ENCODE measurements at regions not wholly inside any gene's neighbourhood (a gene's known extent, or its start where the extent isn't known, plus 50 kb on each side); places are given as distances from the start of the nearest gene placed in this dataset.
"Not testable (repeated sequence)": the region's sequence is repeated elsewhere in the genome, so short reads cannot be mapped to it uniquely, and the experiment has no call there.

DNA sequence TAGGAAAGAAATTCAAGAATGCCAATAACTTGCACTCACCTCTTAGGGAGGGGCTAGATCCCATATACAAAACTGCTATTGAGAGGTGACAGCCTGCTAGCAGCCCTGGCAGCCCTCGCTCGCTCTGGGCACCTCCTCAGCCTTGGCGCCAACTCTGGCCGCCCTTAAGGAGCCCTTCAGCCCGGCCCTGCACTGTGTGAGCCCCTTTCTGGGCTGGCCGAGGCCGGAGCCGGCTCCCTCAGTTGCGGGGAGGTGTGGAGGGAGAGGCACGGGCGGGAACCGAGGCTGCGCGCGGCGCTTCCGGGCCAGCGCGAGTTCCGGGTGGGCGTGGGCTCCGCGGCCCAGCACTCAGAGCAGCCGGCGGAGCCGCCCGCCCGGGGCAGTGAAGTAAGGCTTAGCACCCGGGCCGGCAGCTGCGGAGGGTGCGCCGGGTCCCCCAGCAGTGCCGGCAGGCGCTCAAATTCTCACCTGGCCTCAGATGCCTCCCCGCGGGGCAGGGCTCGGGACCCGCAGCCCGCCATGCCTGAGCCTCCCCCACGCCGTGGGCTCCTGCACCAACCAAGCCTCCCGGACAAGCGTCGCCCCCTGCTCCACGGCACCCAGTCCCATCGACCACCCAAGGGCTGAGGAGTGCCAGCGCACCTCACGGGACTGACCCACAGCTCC lies 329.9 kb downstream of the FAM181B start:
- WGBS, 2 donors: 95% methylated on average over 43 to 49 of the region's 49 CpGs
- ATAC-seq (ENCODE audit: insufficient read depth, low FRiP score) (no peak), DNase-seq (no peak)
- no peaks in the 10 kb centered on the region for H3K27me3 ChIP-seq (ENCODE audit: control insufficient read depth in 3 of 3, insufficient read depth in 3 of 3, low read length in 2 of 3)
- TF ChIP-seq, protein P1, sequence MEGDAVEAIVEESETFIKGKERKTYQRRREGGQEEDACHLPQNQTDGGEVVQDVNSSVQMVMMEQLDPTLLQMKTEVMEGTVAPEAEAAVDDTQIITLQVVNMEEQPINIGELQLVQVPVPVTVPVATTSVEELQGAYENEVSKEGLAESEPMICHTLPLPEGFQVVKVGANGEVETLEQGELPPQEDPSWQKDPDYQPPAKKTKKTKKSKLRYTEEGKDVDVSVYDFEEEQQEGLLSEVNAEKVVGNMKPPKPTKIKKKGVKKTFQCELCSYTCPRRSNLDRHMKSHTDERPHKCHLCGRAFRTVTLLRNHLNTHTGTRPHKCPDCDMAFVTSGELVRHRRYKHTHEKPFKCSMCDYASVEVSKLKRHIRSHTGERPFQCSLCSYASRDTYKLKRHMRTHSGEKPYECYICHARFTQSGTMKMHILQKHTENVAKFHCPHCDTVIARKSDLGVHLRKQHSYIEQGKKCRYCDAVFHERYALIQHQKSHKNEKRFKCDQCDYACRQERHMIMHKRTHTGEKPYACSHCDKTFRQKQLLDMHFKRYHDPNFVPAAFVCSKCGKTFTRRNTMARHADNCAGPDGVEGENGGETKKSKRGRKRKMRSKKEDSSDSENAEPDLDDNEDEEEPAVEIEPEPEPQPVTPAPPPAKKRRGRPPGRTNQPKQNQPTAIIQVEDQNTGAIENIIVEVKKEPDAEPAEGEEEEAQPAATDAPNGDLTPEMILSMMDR (IDR thresholded peaks at IDR 0.05; ENCODE audit: control extremely low read depth, extremely low read depth): no peak
- H3K27ac ChIP-seq (ENCODE audit: low read depth in 1 of 2, low read length in 1 of 2): no peak overlapping the region
- peaks cover 0 to 21% (median 0%) of the 10 kb centered on the region in 5 donors for H3K4me1 ChIP-seq (ENCODE audit: control insufficient read depth in 5 of 5, insufficient read depth in 5 of 5, low read length in 5 of 5)
- H3K9me3 ChIP-seq (ENCODE audit: control insufficient read depth in 4 of 4, insufficient read depth in 3 of 4, low read length in 3 of 4): no peaks in the 10 kb centered on the region
- H3K9ac ChIP-seq (ENCODE audit: insufficient read depth in 1 of 2, low read length in 2 of 2): no peak overlapping the region
- no peak overlapping the region for H3K4me3 ChIP-seq
- no peaks in the 10 kb centered on the region for H3K36me3 ChIP-seq (ENCODE audit: control insufficient read depth in 4 of 4, insufficient read depth in 4 of 4, low read length in 4 of 4)

DNA sequence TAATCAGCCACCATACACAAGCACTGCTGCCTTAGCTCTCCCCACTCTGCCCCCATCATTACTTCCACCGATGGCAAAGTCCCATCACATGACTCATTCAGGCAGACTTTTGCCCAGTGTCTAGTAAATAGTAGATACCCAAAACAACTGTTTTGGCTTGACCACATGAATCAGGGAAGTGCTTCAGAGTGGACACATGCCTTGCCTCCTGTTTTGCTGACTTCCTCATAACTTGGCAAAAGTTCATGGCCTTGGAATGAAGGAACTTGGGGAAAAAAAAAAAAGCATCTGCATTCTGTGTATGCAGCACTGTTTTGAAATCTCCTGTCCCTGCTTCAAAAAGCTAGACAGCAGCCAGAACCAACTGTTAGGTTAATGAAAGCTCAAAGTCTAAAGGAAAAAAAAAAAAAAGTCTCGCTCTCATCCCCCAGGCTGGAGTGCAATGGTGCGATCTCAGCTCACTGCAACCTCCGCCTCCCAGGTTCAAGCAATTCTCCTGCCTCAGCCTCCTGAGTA lies 335.3 kb downstream of the FAM181B start:
- Histone ChIP-seq H3K4me3 (no peak overlapping the region), H3K9me3 (ENCODE audit: control insufficient read depth in 4 of 4, insufficient read depth in 3 of 4, low read length in 3 of 4) (peaks cover 0 to 2% (median 0%) of the 10 kb centered on the region in 4 donors), H3K9ac (ENCODE audit: insufficient read depth in 1 of 2, low read length in 2 of 2) (no peak overlapping the region), H3K27me3 (ENCODE audit: control insufficient read depth in 3 of 3, insufficient read depth in 3 of 3, low read length in 2 of 3) (no peaks in the 10 kb centered on the region), H3K36me3 (ENCODE audit: control insufficient read depth in 4 of 4, insufficient read depth in 4 of 4, low read length in 4 of 4) (no peaks in the 10 kb centered on the region), H3K4me1 (ENCODE audit: control insufficient read depth in 5 of 5, insufficient read depth in 5 of 5, low read length in 5 of 5) (peaks cover 0 to 13% (median 0%) of the 10 kb centered on the region in 5 donors), H3K27ac (ENCODE audit: low read depth in 1 of 2, low read length in 1 of 2) (no peak overlapping the region)
- WGBS, 2 donors: 74 to 83% methylated on average over 4 of the region's 4 CpGs
- TF ChIP-seq, protein P1 (IDR thresholded peaks at IDR 0.05; ENCODE audit: control extremely low read depth, extremely low read depth): no peak
- DNase-seq (peak; percentile 25 to 81 (median 71)), ATAC-seq (ENCODE audit: insufficient read depth, low FRiP score) (peak; percentile 77)

DNA sequence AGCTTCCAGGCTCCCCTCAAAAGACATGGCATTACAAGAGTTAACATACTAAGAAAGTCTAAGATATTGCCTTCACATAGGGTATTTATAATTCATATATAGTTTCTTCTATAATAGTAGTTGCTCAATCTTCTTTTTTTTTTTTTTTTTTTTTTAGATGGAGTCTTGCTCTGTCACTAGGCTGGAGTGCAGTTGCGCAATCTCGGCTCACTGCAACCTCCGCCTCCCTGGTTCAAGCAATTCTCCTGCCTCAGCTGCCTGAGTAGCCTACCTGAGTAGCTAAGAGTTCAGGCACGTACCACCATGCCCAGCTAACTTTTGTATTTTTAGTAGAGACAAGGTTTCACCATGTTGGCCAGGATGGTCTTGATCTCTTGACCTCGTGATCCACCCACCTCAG lies 337.0 kb downstream of the FAM181B start:
- not testable (repeated sequence) for H3K36me3 ChIP-seq (ENCODE audit: control insufficient read depth in 4 of 4, insufficient read depth in 4 of 4, low read length in 4 of 4); H3K27ac ChIP-seq (ENCODE audit: low read depth in 1 of 2, low read length in 1 of 2); H3K9ac ChIP-seq (ENCODE audit: insufficient read depth in 1 of 2, low read length in 2 of 2); H3K9me3 ChIP-seq (ENCODE audit: control insufficient read depth in 4 of 4, insufficient read depth in 3 of 4, low read length in 3 of 4); H3K27me3 ChIP-seq (ENCODE audit: control insufficient read depth in 3 of 3, insufficient read depth in 3 of 3, low read length in 2 of 3); H3K4me3 ChIP-seq; ATAC-seq (ENCODE audit: insufficient read depth, low FRiP score)
- DNase-seq: peak in 1 of 3 donors; percentile 11
- WGBS, 2 donors: 85 to 90% methylated on average over 5 of the region's 5 CpGs
- peaks cover 0 to 13% (median 0%) of the 10 kb centered on the region in 5 donors for H3K4me1 ChIP-seq (ENCODE audit: control insufficient read depth in 5 of 5, insufficient read depth in 5 of 5, low read length in 5 of 5)

DNA sequence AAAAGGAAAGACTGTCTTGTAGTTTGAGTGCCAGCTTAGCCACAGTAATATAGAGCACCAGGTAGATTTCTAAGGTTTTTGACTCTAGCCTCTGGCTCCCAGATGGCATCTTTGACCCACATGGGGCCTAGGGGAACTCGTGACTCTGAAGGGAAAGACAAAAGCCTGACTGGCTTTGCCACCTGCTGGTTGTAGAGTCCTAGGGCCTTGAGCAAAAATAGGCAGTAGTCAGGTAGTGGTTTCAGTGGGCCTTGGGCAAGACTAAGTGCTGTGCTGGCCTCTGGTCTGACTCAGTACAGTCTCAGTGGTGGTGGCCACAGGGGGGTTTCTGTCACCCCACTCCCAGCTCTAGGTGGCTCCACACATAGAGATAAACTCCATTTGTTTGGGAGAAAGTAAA lies 349.4 kb downstream of the FAM181B start:
- no peaks in the 10 kb centered on the region for H3K27me3 ChIP-seq (ENCODE audit: control insufficient read depth in 3 of 3, insufficient read depth in 3 of 3, low read length in 2 of 3)
- ATAC-seq (ENCODE audit: insufficient read depth, low FRiP score) (no peak), DNase-seq (no peak)
- TF ChIP-seq, protein P1 (IDR thresholded peaks at IDR 0.05; ENCODE audit: control extremely low read depth, extremely low read depth): no peak
- no peaks in the 10 kb centered on the region for H3K36me3 ChIP-seq (ENCODE audit: control insufficient read depth in 4 of 4, insufficient read depth in 4 of 4, low read length in 4 of 4)
- H3K4me3 ChIP-seq: no peak overlapping the region
- H3K27ac ChIP-seq (ENCODE audit: low read depth in 1 of 2, low read length in 1 of 2): no peak overlapping the region
- H3K9ac ChIP-seq (ENCODE audit: insufficient read depth in 1 of 2, low read length in 2 of 2): no peak overlapping the region
- H3K4me1 ChIP-seq (ENCODE audit: control insufficient read depth in 5 of 5, insufficient read depth in 5 of 5, low read length in 5 of 5): no peaks in the 10 kb centered on the region
- H3K9me3 ChIP-seq (ENCODE audit: control insufficient read depth in 4 of 4, insufficient read depth in 3 of 4, low read length in 3 of 4): peaks cover 0 to 2% (median 0%) of the 10 kb centered on the region in 4 donors
- WGBS, 2 donors: 38 to 40% methylated on average over 1 of the region's 1 CpG

Data from lung (tissue), 11 donors.